Subcutaneous abdominal adipose tissue (tissue), 5 donors: ENCODE measurements at regions not wholly inside any gene's neighbourhood (a gene's known extent, or its start where the extent isn't known, plus 50 kb on each side); places are given as distances from the start of the nearest gene placed in this dataset.

Experiments used
- H3K27ac ChIP-seq: one replicate; pipeline ENCODE4 v1.7.0; 2013; ENCODE audit warnings: low read depth, mild to moderate bottlenecking, inconsistent platforms, low read length, moderate library complexity
- H3K27me3 ChIP-seq, 5 donors: one replicate each; pipeline ENCODE4 v1.7.0; 2013; ENCODE audit warnings: low read length in 5 of 5, inconsistent platforms in 1 of 5; ENCODE audit not compliant: control insufficient read depth in 5 of 5, insufficient read depth in 4 of 5
- H3K36me3 ChIP-seq, 5 donors: one replicate each; pipeline ENCODE4 v1.7.0; 2013; ENCODE audit warnings: low read length in 5 of 5; ENCODE audit not compliant: control insufficient read depth in 5 of 5, insufficient read depth in 5 of 5
- H3K4me1 ChIP-seq, 5 donors: one replicate each; pipeline ENCODE4 v1.7.0; 2013; ENCODE audit warnings: low read length in 5 of 5, mild to moderate bottlenecking in 3 of 5, moderate library complexity in 1 of 5; ENCODE audit not compliant: control insufficient read depth in 5 of 5, insufficient read depth in 5 of 5
- H3K4me3 ChIP-seq, 5 donors: one replicate each; pipeline ENCODE4 v1.7.0; 2013; ENCODE audit warnings: low read length in 5 of 5, low read depth in 1 of 5
- H3K9ac ChIP-seq, 5 donors: one replicate each; pipeline ENCODE4 v1.7.0; 2013; ENCODE audit warnings: low read length in 5 of 5, mild to moderate bottlenecking in 4 of 5, moderate library complexity in 3 of 5
- H3K9me3 ChIP-seq, 5 donors: one replicate each; pipeline ENCODE4 v1.7.0; 2013; ENCODE audit warnings: low read length in 5 of 5; ENCODE audit not compliant: control insufficient read depth in 5 of 5
- donor health status: healthy.
- donor health status: healthy.
- donor health status: healthy.
- donor health status: healthy.
- donor health status: healthy.

DNA sequence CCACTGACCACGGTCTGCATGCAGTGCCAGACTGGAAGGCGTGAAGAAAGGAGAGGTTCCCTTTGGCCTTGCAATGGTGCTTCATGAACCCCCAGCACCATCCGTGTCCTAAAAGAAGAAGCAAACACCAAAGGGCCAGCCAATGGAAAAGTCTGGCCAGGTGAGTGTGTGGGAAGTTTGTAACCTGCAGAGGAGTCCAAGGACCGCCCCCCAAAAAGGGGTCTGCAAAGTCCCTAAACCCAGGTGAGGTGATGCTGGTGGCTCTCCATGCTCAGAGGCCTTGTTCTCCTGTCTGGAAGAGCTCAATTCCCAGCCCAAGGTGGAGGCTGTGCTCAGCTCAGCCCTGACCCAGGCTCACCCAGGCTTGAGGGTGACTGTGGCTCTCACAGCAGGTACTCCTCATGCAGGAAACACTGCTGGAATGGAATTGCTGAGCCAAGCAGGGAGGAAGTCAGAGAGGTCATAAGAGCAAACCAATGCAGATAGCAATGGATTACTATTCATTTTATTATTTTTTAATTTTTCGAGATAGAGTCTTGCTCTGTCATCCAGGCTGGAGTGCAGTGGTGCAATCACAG is 52.4 kb upstream of the NANOS1 start:
- peaks cover 5 to 11% (median 8%) of the 10 kb centered on the region in 5 donors for H3K9me3 ChIP-seq
- H3K4me3 ChIP-seq: no peak overlapping the region
- H3K4me1 ChIP-seq: peaks cover 0 to 8% (median 3%) of the 10 kb centered on the region in 5 donors
- H3K27me3 ChIP-seq: no peaks in the 10 kb centered on the region
- no peak overlapping the region for H3K9ac ChIP-seq
- H3K36me3 ChIP-seq: no peaks in the 10 kb centered on the region
- no peak overlapping the region for H3K27ac ChIP-seq

DNA sequence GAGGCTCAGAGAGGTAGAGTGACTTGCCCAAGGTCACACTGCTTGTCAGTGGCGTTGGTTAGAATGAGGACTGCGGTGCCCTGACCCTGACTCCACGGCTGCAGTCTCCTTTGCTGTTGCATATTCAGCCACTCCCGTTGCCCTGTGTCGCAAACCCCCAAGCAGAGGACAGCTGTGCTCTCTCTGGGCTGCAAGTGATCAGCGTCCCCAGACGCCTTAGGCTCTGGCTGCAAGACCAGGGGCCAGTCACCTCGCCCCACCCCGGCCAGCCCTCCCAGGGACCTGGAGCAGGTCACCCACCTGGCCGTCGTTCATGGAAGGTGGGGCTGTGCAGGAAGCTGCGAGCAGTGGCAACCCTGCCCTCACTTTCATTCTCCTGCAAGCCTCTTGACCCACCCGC is 51.7 kb upstream of the NANOS1 start:
- H3K27ac ChIP-seq: no peak overlapping the region
- H3K4me1 ChIP-seq: peaks cover 0 to 8% (median 3%) of the 10 kb centered on the region in 5 donors

DNA sequence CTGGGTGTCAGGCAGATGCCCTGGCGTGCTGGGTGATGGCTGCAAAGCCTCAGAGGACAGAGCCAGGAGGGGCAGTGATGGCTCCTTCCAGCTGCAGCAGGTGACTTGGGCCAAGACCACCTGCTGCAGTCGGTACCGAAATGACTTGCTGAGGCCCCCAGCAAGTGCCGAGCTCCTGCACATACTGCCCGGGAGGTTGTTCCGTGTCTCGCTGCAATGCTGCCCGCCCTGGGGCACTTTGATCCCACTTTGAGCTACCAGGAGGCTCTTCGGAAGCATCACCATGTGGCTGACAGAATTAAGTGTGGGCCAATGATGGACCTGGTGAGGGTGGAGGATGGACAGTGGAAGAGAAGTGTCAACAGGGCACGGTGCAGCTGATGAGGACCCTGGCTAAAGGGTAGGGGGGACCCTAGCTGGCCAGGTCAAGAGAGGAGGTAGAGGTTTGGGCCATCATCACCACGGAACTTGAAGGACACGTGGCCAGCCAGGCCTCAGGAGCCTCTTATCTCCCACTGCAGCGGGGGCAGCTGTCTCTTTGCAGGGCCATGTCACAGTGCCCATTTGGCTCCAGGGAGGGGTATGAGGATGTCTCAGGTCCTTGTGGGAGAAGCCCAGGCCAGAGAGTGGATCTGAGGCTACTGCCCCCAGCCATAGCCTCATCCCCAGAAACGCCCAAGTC is 51.1 kb upstream of the NANOS1 start:
- Histone ChIP-seq H3K9me3 (peaks cover 5 to 9% (median 7%) of the 10 kb centered on the region in 5 donors), H3K4me3 (no peak overlapping the region), H3K27me3 (no peaks in the 10 kb centered on the region), H3K36me3 (no peaks in the 10 kb centered on the region), H3K9ac (no peak overlapping the region), H3K4me1 (peaks cover 0 to 8% (median 3%) of the 10 kb centered on the region in 5 donors), H3K27ac (no peak overlapping the region)

More for the DNA sequence above, 51.7 kb upstream of the NANOS1 start:
- Histone ChIP-seq H3K4me3 (no peak overlapping the region), H3K27me3 (no peaks in the 10 kb centered on the region), H3K9ac (no peak overlapping the region), H3K9me3 (peaks cover 5 to 11% (median 8%) of the 10 kb centered on the region in 5 donors), H3K36me3 (no peaks in the 10 kb centered on the region)

DNA sequence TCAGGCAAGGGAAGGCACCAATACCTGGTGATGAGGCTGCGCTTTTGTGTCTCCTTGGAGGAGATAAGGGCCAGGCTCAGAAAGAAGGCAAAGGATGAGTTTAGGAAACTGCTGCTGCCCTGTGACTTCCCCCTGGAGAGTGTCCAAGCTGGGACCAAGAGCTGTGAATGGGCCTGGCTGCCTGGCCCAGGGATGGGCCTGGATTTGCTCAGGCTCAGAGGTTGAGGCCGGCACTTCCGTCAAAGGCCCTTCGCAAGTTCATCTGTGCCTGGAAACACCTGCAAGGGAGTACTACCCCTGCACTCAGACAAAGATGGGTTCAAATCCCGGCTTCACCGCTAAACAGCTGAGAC is 50.5 kb upstream of the NANOS1 start:
- peaks cover 0 to 8% (median 3%) of the 10 kb centered on the region in 5 donors for H3K4me1 ChIP-seq
- no peak overlapping the region for H3K4me3 ChIP-seq
- no peak overlapping the region for H3K9ac ChIP-seq
- H3K9me3 ChIP-seq: peaks cover under 1 to 4% (median 2%) of the 10 kb centered on the region in 5 donors
- no peaks in the 10 kb centered on the region for H3K27me3 ChIP-seq
- no peaks in the 10 kb centered on the region for H3K36me3 ChIP-seq
- no peak overlapping the region for H3K27ac ChIP-seq

DNA sequence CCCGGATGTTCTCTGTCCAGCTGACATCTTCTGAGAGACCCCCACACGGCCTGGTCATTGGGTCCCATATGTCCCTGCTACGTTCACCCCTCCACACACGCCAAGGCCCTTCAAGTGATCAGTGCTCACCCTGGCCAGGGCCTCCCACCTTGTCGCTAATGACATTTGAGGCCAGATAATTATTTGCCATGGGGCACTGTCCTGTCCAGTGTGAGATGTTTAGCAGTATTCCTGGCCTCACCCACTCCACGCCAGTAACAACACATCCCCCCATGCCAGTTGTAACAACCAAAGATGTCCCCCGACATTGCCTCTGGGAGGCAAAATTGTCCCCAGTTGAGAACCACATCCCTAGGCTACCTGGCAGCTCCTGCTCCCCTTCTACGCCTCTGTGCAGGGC is 49.9 kb upstream of the NANOS1 start:
- Histone ChIP-seq H3K9ac (no peak overlapping the region), H3K4me3 (no peak overlapping the region), H3K36me3 (no peaks in the 10 kb centered on the region), H3K9me3 (no peaks in the 10 kb centered on the region), H3K27me3 (no peaks in the 10 kb centered on the region), H3K4me1 (peaks cover 0 to 8% (median 3%) of the 10 kb centered on the region in 5 donors), H3K27ac (no peak overlapping the region)
